ENCODE measurements at regions not wholly inside any gene's neighbourhood (a gene's known extent, or its start where the extent isn't known, plus 50 kb on each side); places are given as distances from the start of the nearest gene placed in this dataset.

DNA sequence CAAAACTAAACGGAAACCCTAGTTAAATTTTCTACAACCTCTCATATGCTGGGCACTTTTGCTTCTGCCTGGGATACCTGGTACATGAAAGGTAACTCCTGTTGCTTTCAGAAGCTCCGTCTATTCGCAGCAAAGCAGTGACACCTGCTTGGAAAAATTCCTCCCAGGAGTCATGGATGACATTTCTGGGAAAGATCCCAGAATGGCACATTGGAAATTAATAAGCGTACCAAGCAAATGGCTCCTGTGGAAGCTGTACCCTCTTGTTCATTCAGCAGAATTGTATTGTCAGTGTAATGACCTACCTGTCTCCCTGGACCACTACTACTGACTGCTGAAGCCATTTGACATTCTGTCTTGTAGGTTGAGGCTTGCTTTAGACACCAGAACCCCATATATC is 349.7 kb upstream of the NOCT start:
- DNase-seq (ENCODE audit: low read depth), result no peak

- no peak for DNase-seq (ENCODE audit: low read depth)
Measured at GRCh38 chr4:138663883-138664282, 351.7 kb upstream of the NOCT start.

- DNase-seq (ENCODE audit: low read depth), result no peak
Measured at GRCh38 chr4:138659812-138660316, 355.7 kb upstream of the NOCT start.

- no peak for DNase-seq (ENCODE audit: low read depth)
Measured at GRCh38 chr4:138659037-138659811, 356.4 kb upstream of the NOCT start.

DNA sequence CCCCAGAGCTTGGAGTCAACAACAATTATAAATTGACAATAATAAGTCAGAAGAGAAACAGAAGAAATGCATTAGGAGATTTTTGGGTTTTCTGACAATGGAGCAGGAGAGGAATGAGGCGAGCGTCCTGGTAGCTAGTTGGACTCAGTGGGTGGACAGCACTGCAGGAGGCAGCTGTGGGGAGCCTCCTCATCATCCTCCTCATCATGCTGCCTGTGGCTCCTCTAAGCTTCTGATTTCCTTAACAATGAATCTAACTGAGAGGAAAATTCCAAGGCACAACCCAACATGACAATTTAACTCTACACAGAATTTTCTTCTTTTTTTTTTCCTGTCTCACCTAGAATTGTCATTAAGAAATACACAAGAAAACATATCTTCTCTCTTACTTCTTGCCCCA is 357.1 kb upstream of the NOCT start:
- no peak for DNase-seq (ENCODE audit: low read depth)

- DNase-seq (ENCODE audit: low read depth), result no peak
Measured at GRCh38 chr4:138656990-138657389, 358.6 kb upstream of the NOCT start.

DNA sequence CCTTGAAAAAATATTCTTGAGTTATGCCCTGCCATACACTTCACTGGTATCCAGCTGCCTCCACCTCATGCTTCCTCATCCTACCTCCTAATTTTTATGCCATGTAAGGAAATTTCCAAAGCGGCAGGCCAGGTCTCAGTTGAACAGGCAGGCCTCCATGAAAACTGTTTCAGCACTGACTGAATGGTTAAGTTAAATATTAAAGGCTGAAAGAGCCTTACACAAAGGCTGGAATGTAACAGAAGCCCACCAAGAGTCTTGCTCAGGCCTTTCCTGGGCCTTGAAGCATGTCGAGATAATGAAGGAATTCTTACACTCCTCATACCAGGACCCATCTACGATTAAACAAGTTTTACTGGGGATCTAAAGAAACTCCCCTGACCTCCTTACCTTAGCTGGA is 359.6 kb upstream of the NOCT start:
- no peak for DNase-seq (ENCODE audit: low read depth)

DNA sequence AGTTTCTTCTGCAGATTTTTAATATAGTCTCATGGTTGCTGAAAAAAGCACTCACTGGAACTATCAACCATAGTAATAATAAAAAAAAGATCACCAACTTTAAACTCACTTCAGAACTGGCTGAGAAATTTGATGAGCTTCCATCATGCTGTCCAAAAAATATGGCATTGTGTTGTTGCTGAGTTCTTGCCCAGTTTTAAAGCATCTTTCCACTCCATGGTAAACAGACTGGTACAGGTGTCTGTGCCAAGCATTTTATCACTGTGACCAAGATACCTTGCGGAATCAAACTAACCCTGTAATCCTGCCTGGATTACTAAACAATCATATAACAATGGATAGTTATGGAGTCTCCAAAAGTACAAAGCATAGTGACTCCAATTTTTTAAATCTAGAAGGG is 360.3 kb upstream of the NOCT start:
- no peak for DNase-seq (ENCODE audit: low read depth)

GRCh38 chr4:138650929-138651448 is 364.6 kb upstream of the NOCT start:
- DNase-seq (ENCODE audit: low read depth), result no peak

- no peak for DNase-seq (ENCODE audit: low read depth)
Measured at GRCh38 chr4:138650495-138650894, 365.1 kb upstream of the NOCT start.

GRCh38 chr4:138647433-138647832 is 368.1 kb upstream of the NOCT start:
- no peak for DNase-seq (ENCODE audit: low read depth)

- no peak for DNase-seq (ENCODE audit: low read depth)
Measured at GRCh38 chr4:138646383-138646782, 369.2 kb upstream of the NOCT start.

GRCh38 chr4:138645289-138645688 is 370.3 kb upstream of the NOCT start:
- no peak for DNase-seq (ENCODE audit: low read depth)

DNA sequence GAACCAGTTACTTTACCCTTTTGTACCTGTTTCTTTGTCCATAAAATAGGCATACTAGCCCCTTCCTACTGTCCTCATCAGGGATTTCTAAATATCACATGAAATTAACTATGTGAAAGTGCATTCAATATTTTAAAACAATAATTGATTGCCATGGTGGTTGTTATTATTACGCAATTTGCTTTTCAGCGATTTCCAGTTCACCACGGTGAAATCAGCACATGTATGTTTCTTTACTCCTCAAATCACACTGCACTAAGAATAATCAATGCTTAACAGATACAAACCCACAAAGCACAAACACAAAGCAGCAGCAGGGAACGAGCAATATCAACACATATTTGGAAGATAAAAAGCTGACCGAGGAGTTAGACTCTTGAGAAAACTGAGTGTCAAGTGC is 371.3 kb upstream of the NOCT start:
- DNase-seq (ENCODE audit: low read depth), result no peak

DNA sequence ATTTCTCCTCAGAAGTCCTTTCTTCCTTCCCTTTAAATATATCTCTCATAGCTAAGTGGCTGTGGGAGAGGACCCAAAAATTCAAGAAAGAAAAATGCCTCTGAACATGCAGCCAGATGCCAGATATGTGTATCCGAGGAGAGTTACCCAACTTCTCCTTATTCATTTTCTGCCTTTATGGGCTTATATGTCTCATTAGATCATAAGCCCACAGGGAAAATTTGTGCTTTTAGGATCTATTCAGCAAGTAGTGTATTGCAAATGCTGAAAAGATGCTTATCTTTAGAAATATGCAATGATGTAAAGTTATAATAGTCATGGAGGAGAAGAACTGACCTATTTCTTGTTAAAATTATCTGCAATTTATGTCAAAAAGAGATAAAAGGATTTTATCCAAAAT is 371.8 kb upstream of the NOCT start:
- no peak for DNase-seq (ENCODE audit: low read depth)

DNA sequence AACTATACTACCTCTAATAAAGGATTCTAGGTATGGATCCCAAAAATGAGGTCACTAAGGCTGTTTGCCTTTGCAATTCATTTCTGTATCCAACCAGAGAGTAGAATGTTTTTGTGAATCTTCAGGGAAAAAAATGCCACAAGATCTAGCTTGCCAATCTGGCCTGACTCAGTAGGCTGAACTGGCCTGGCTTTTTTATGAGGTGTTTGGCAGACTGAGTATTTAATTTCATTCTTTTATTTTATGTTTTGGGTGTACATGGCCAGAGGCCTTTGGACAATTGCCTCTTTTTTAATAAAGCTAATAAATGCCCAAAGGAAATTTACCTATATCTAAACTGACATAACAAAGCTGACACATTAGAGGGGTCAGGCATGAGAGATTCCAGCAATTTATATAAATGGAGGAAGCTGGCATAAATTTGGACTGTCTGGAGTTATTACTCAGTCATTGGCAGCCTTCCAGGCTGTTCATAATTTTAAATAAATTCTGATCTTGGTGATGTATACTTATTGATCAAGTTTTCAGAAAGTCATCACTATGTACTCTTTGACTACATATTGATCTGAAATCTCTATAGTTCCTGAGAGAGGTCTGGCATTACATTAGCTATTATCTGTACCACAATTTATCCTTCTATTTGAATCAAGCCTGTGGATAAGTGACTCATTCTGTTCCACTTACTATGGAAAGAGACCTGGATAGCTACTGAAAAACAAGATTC is 376.4 kb upstream of the NOCT start:
- DNase-seq (ENCODE audit: low read depth), result no peak

GRCh38 chr4:138636781-138637180 is 378.8 kb upstream of the NOCT start:
- no peak for DNase-seq (ENCODE audit: low read depth)

GRCh38 chr4:138634915-138635314 is 380.7 kb upstream of the NOCT start:
- DNase-seq (ENCODE audit: low read depth), result no peak

DNA sequence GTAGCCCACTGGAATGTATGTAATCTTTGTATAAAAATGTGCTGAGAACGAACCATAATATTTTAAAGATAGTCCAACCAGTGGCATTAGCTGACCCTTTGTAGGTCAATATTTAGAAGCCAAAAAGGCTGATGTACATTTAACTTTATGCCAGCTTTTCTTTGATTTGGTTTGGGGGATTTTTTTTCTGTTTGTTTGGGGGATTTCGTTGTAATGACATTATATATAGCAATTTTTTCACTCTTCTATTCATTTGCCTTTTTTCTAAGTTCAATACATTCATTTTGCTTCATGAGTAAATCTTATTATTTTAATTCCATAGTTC is 382.0 kb upstream of the NOCT start:
- no peak for DNase-seq (ENCODE audit: low read depth)

DNA sequence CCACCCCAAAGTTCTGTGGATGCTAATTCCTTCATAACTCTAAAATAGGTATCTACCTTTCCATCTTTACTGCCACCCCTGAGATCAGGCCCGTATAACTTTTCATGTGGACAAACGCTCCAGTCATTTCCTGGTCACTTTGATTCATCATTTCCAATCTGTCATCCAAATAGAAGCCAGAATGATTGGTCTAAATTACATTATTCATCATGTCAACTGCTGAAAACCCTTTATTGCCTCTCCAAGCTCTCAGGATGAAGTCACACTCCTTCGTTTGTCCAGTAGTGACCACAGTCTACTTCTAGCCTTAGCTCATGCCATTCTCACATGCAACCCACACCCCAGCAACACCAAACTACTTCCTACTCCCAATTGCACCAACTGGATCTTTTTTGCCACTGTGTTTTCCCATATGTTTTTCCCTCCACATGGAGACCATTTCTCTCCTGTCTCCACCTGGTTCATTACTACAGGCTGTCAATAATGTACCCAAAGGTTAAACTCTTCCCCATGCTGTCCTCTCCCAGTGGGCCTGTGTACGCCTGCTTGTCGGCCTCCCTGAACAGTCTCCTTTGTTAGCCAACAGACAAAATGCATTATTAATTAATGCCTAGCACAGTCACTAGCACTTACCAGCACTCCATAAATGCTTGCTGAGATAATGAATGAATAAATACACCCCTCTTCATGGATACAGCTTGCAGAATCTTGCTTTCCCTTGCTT is 382.6 kb upstream of the NOCT start:
- no peak for DNase-seq (ENCODE audit: low read depth)

DNA sequence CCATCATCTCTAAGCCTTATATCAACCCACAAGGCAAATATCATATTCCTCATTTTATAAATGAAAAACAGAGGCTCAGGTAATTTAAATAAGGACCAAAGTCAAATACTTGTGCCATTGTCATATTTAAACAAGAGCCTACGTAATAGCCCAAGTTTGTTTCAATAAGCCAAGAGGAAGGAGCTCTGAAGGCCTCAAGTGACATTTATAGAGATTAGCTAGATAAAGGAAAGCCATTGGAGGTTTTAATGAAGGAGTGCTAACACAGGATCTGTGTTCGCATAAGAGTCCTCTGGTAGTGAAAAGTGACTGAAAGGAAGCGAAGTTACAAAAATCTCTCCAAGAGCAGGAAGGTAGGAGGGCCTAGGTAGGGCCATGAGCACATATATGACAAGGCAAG is 384.9 kb upstream of the NOCT start:
- DNase-seq (ENCODE audit: low read depth), result no peak

DNA sequence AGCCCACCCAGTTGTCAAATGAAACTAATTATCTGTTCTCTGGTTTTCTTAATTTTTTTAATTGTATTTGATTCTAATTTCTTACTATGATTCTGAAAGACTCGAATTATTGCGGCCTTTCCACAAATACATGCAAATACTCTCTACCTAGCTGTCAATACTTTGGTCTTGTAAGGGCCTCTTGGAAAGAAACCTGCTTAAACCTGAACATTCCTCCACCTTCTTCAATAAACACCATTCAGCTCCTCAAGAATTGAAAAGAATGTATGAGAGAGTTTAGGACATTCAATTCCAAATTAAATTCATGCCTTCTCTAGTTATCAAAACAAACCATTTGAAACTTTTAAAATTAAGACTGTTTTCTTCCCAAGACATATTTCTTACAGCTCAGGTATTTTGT is 385.9 kb upstream of the NOCT start:
- DNase-seq (ENCODE audit: low read depth), result no peak

GRCh38 chr4:138627096-138627495 is 384.9 kb upstream of the SLC7A11 start:
- no peak for DNase-seq (ENCODE audit: low read depth)
